ENCODE measurements at regions not wholly inside any gene's neighbourhood (a gene's known extent, or its start where the extent isn't known, plus 50 kb on each side); places are given as distances from the start of the nearest gene placed in this dataset.
"Not testable (repeated sequence)": the region's sequence is repeated elsewhere in the genome, so short reads cannot be mapped to it uniquely, and the experiment has no call there.

DNA sequence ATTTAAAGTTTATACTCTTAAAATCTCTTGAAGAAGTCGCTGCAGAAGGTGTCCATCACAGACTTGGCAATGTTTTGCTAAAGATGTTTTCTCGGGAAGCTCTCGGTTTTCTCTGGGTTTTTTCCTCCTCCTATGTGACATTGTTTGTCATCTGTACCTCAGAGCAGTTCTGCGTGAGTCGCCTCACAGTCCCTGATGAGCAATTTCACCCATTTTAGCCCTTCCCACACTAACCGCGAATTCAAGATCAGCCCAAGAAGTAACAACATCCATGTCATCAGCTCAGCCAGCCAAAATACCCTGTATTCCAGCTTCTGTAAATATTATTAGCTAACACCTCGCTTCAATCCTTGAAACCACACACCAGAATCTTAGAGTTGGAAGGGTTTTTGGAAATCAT is 224.3 kb upstream of the SETMAR start:
- Histone ChIP-seq H3K4me3 (no peak overlapping the region), H3K27me3 (no peaks in the 10 kb centered on the region), H3K9me3 (peaks cover 0 to 14% (median 0%) of the 10 kb centered on the region in 3 donors), H3K4me1 (no peaks in the 10 kb centered on the region), H3K27ac (no peak overlapping the region), H3K36me3 (no peaks in the 10 kb centered on the region)
- TF ChIP-seq POLR2AphosphoS5 (IDR thresholded peaks at IDR 0.05) (no peak), EP300 (IDR thresholded peaks at IDR 0.05) (no peak)
- TF ChIP-seq, protein P1, sequence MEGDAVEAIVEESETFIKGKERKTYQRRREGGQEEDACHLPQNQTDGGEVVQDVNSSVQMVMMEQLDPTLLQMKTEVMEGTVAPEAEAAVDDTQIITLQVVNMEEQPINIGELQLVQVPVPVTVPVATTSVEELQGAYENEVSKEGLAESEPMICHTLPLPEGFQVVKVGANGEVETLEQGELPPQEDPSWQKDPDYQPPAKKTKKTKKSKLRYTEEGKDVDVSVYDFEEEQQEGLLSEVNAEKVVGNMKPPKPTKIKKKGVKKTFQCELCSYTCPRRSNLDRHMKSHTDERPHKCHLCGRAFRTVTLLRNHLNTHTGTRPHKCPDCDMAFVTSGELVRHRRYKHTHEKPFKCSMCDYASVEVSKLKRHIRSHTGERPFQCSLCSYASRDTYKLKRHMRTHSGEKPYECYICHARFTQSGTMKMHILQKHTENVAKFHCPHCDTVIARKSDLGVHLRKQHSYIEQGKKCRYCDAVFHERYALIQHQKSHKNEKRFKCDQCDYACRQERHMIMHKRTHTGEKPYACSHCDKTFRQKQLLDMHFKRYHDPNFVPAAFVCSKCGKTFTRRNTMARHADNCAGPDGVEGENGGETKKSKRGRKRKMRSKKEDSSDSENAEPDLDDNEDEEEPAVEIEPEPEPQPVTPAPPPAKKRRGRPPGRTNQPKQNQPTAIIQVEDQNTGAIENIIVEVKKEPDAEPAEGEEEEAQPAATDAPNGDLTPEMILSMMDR (IDR thresholded peaks at IDR 0.05) = no peak
- ATAC-seq = no peak
- WGBS, 2 donors (ENCODE audit: low coverage in 1 of 2) = 76 to 77% methylated on average over 8 of the region's 8 CpGs

- H3K9me3 ChIP-seq = peaks cover 0 to 14% (median 0%) of the 10 kb centered on the region in 3 donors
- WGBS, 2 donors (ENCODE audit: low coverage in 1 of 2) = 31 to 86% methylated on average over 1 to 6 of the region's 6 CpGs
- no peak for TF ChIP-seq POLR2AphosphoS5 (IDR thresholded peaks at IDR 0.05)
- no peak for TF ChIP-seq EP300 (IDR thresholded peaks at IDR 0.05)
- no peak for TF ChIP-seq POLR2A (IDR thresholded peaks at IDR 0.05)
- TF ChIP-seq, protein P1 (IDR thresholded peaks at IDR 0.05) = no peak
- no peaks in the 10 kb centered on the region for H3K27me3 ChIP-seq
- H3K4me3 ChIP-seq = no peak overlapping the region
- no peak overlapping the region for H3K27ac ChIP-seq
- no peaks in the 10 kb centered on the region for H3K36me3 ChIP-seq
- ATAC-seq = no peak
- no peaks in the 10 kb centered on the region for H3K4me1 ChIP-seq
Observed at GRCh38 chr3:4079339-4080195, 223.6 kb upstream of the SETMAR start.

DNA sequence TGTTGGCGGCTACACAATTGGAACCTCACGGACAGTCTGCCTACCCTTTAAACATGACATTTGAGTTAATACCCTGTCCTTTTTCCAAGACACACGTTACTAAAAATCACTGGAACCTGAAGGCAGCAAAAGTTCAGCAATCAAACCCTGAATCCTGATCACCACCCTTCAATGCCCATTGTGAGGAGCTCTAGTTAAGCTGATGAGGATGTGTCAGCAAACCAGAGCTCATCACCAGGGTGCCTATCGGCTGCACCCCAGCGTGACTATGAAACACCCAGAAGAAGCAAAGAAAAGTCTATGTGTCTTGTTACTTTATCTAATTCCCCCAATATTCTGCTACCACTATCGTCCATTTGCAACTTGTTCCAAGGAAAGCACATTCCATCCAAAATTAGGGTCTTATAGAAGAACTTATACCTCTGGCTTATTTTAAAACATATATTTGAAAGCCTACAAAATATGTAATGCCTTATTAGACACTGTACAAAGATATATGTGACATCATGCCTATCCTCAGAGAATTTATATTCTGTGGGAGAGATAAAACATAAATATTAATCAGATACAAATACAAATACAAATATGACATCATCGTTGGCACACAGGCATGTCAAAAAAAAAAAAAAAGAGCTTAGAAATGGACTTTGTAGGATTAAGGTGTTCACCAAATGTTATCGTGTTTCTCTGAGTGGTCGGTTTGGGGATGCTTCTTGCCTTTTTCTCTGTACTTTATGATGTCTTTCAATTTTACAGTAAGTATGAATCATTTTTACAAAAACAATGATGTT is 219.7 kb upstream of the SETMAR start:
- WGBS, 2 donors (ENCODE audit: low coverage in 1 of 2) = 65 to 72% methylated on average over 8 to 9 of the region's 9 CpGs
- Histone ChIP-seq H3K27ac (no peak overlapping the region), H3K4me1 (no peaks in the 10 kb centered on the region), H3K4me3 (no peak overlapping the region), H3K36me3 (no peaks in the 10 kb centered on the region), H3K27me3 (no peaks in the 10 kb centered on the region), H3K9me3 (no peaks in the 10 kb centered on the region)
- no peak for ATAC-seq
- no peak for TF ChIP-seq POLR2AphosphoS5 (IDR thresholded peaks at IDR 0.05)
- no peak for TF ChIP-seq EP300 (IDR thresholded peaks at IDR 0.05)
- TF ChIP-seq, protein P1 (IDR thresholded peaks at IDR 0.05) = no peak

DNA sequence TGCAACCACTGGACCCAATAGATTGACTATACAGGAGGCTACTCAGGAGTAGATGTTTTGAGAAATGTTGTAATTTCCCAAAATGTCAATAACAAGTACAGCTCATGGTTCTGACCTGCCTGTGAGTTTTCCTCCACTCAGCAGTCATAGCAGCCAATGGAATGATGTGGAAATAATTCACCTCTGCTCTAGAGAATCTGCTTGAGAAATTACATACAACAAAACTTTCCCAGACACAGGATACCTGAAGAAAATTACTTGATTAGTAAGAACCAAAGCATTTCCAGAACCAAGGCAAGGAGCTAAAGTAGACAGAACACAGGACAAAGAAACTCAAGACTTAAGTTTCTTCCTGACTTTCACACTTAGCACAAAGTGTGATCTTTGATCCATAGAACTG is 218.9 kb upstream of the SETMAR start:
- ATAC-seq = no peak
- no peak overlapping the region for H3K4me3 ChIP-seq
- H3K9me3 ChIP-seq = no peaks in the 10 kb centered on the region
- H3K27me3 ChIP-seq = no peaks in the 10 kb centered on the region
- no peak overlapping the region for H3K27ac ChIP-seq
- TF ChIP-seq POLR2A (IDR thresholded peaks at IDR 0.05) (no peak), EP300 (IDR thresholded peaks at IDR 0.05) (no peak)
- TF ChIP-seq, protein P1 (IDR thresholded peaks at IDR 0.05) = no peak
- H3K36me3 ChIP-seq = no peaks in the 10 kb centered on the region
- H3K4me1 ChIP-seq = no peaks in the 10 kb centered on the region

- WGBS, 2 donors (ENCODE audit: low coverage in 1 of 2) = 63 to 82% methylated on average over 3 of the region's 3 CpGs
- not testable (repeated sequence) for ATAC-seq
Observed at GRCh38 chr3:4086662-4087061, 216.5 kb upstream of the SETMAR start.

More at GRCh38 chr3:4086662-4087061, 216.5 kb upstream of the SETMAR start:
- H3K27ac ChIP-seq, H3K9me3 ChIP-seq, H3K27me3 ChIP-seq, H3K4me3 ChIP-seq, H3K4me1 ChIP-seq, H3K36me3 ChIP-seq: not testable (repeated sequence)
